SK-N-SH treated with all-trans-retinoic acid at 6 μM for 48 hours (cell line): ENCODE measurements at regions not wholly inside any gene's neighbourhood (a gene's known extent, or its start where the extent isn't known, plus 50 kb on each side); places are given as distances from the start of the nearest gene placed in this dataset.

Experiments
- ATAC-seq: fragments of 200-7000 bp; cut with Tn5 transposase; 3 replicates; pipeline ENCODE4 v1.9.1; 2020; ENCODE audit warnings: mild to moderate bottlenecking, moderate library complexity
- ARNTL ChIP-seq: fragments of 450-650 bp; formaldehyde crosslinking; IDR thresholded peaks from 2 replicates; pipeline ENCODE4 v1.5.0; 2020; ENCODE audit warnings: low read depth, mild to moderate bottlenecking, moderate library complexity, borderline replicate concordance
- BACH2 ChIP-seq: fragments of 250-450 bp; sonication (Bioruptor Pico); IDR thresholded peaks from 2 replicates; pipeline ENCODE4 v1.9.0; 2021; ENCODE audit warnings: mild to moderate bottlenecking, borderline replicate concordance
- CREB5 ChIP-seq: fragments of 250-450 bp; sonication (Bioruptor Pico); IDR thresholded peaks from 2 replicates; pipeline ENCODE4 v1.5.1; 2020; ENCODE audit warnings: low read depth, mild to moderate bottlenecking, moderate library complexity
- CSDC2 ChIP-seq: fragments of 250-450 bp; sonication (Bioruptor Pico); IDR thresholded peaks from 2 replicates; pipeline ENCODE4 v1.5.0; 2020; ENCODE audit warnings: mild to moderate bottlenecking, moderate library complexity
- CSRNP3 ChIP-seq: fragments of 250-450 bp; sonication (Bioruptor Pico); IDR thresholded peaks from 2 replicates; pipeline ENCODE4 v1.5.1; 2021; ENCODE audit warnings: mild to moderate bottlenecking, moderate library complexity
- ESRRG ChIP-seq: fragments of 250-450 bp; sonication (Bioruptor Pico); IDR thresholded peaks from 2 replicates; pipeline ENCODE4 v1.6.1; 2021; ENCODE audit warnings: mild to moderate bottlenecking
- GLIS3 ChIP-seq: fragments of 250-450 bp; sonication (Bioruptor Pico); IDR thresholded peaks from 2 replicates; pipeline ENCODE4 v1.5.0; 2020; ENCODE audit warnings: mild to moderate bottlenecking, moderate library complexity
- ISL1 ChIP-seq: fragments of 250-450 bp; sonication (Bioruptor Pico); IDR thresholded peaks from 2 replicates; pipeline ENCODE4 v2.1.2; 2022; ENCODE audit warnings: mild to moderate bottlenecking, moderate library complexity
- OSR1 ChIP-seq: fragments of 250-450 bp; sonication (Bioruptor Pico); IDR thresholded peaks from 2 replicates; pipeline ENCODE4 v1.8.0; 2022; ENCODE audit warnings: moderate library complexity, mild to moderate bottlenecking, inconsistent platforms
- PATZ1 ChIP-seq: fragments of 250-450 bp; sonication (Bioruptor Pico); IDR thresholded peaks from 2 replicates; pipeline ENCODE4 v1.8.0; 2020; ENCODE audit warnings: mild to moderate bottlenecking, moderate library complexity, borderline replicate concordance
- POU6F1 ChIP-seq: fragments of 250-450 bp; sonication (Bioruptor Pico); IDR thresholded peaks from 2 replicates; pipeline ENCODE4 v1.8.0; 2021; ENCODE audit warnings: low read depth, mild to moderate bottlenecking, moderate library complexity, borderline replicate concordance
- PPARA ChIP-seq: fragments of 250-450 bp; sonication (Bioruptor Pico); IDR thresholded peaks from 2 replicates; pipeline ENCODE4 v1.5.0; 2020; ENCODE audit warnings: mild to moderate bottlenecking, borderline replicate concordance
- RARB ChIP-seq: fragments of 250-450 bp; sonication (Bioruptor Pico); IDR thresholded peaks from 2 replicates; pipeline ENCODE4 v1.8.0; 2021; ENCODE audit warnings: mild to moderate bottlenecking, moderate library complexity
- SNAI2 ChIP-seq: fragments of 250-450 bp; sonication (Bioruptor Pico); IDR thresholded peaks from 2 replicates; pipeline ENCODE4 v1.5.0; 2020; ENCODE audit warnings: mild to moderate bottlenecking, moderate library complexity
- TCF4 ChIP-seq: fragments of 250-450 bp; sonication (Bioruptor Pico); IDR thresholded peaks from 2 replicates; pipeline ENCODE4 v1.8.0; 2021; ENCODE audit warnings: mild to moderate bottlenecking, moderate library complexity, borderline replicate concordance
- TSHZ2 ChIP-seq: fragments of 250-450 bp; sonication (Bioruptor Pico); IDR thresholded peaks from 2 replicates; pipeline ENCODE4 v1.5.0; 2020; ENCODE audit warnings: mild to moderate bottlenecking, moderate library complexity
- ZFP3 ChIP-seq: fragments of 250-450 bp; sonication (Bioruptor Pico); IDR thresholded peaks from 2 replicates; pipeline ENCODE4 v1.5.0; 2020; ENCODE audit warnings: mild to moderate bottlenecking, moderate library complexity
- ZNF565 ChIP-seq: fragments of 450-650 bp; formaldehyde crosslinking; conservative IDR thresholded peaks from 2 replicates; pipeline ENCODE4 v1.5.0; 2020; ENCODE audit warnings: low read depth, mild to moderate bottlenecking, moderate library complexity
- ZNF70 ChIP-seq: fragments of 450-650 bp; formaldehyde crosslinking; IDR thresholded peaks from 2 replicates; pipeline ENCODE4 v1.5.0; 2020; ENCODE audit warnings: mild to moderate bottlenecking, moderate library complexity
- ZNF8 ChIP-seq: fragments of 450-650 bp; formaldehyde crosslinking; IDR thresholded peaks from 2 replicates; pipeline ENCODE4 v1.5.0; 2020; ENCODE audit warnings: mild to moderate bottlenecking, moderate library complexity

- TF ChIP-seq ZNF70 (CRISPR knock-in tag) (no peak), ZFP3 (CRISPR knock-in tag) (no peak), BACH2 (CRISPR knock-in tag) (no peak), PPARA (CRISPR knock-in tag) (no peak), TCF4 (CRISPR knock-in tag) (no peak), CSRNP3 (CRISPR knock-in tag) (no peak), RARB (CRISPR knock-in tag) (no peak), ESRRG (CRISPR knock-in tag) (no peak), CSDC2 (no peak), ZNF8 (CRISPR knock-in tag) (no peak)
- no peak for ATAC-seq
These were observed 253.4 kb downstream of the IKZF2 start for GRCh38 chr2:212898011-212898410.

- no peak for ATAC-seq
- TF ChIP-seq ARNTL (CRISPR knock-in tag), result no peak
- no peak for TF ChIP-seq BACH2 (CRISPR knock-in tag)
- TF ChIP-seq SNAI2 (CRISPR knock-in tag), result no peak
- TF ChIP-seq TSHZ2 (CRISPR knock-in tag), result no peak
- no peak for TF ChIP-seq CSDC2
- TF ChIP-seq ZNF70 (CRISPR knock-in tag), result no peak
- TF ChIP-seq ZNF8 (CRISPR knock-in tag), result no peak
- TF ChIP-seq OSR1 (CRISPR knock-in tag), result no peak
- TF ChIP-seq TCF4 (CRISPR knock-in tag), result no peak
- no peak for TF ChIP-seq CREB5 (CRISPR knock-in tag)
- TF ChIP-seq RARB (CRISPR knock-in tag), result no peak
- TF ChIP-seq ISL1 (CRISPR knock-in tag), result no peak
- TF ChIP-seq POU6F1 (CRISPR knock-in tag), result no peak
- TF ChIP-seq PPARA (CRISPR knock-in tag), result no peak
- no peak for TF ChIP-seq ZFP3 (CRISPR knock-in tag)
- no peak for TF ChIP-seq ZNF565
These were observed 254.1 kb downstream of the IKZF2 start for GRCh38 chr2:212897296-212897695.

- 0 out of 3 replicates have a peak, but pooled peaks have one; percentile 22 for ATAC-seq
- TF ChIP-seq ZFP3 (CRISPR knock-in tag) (no peak), OSR1 (CRISPR knock-in tag) (no peak), CREB5 (CRISPR knock-in tag) (no peak), TCF4 (CRISPR knock-in tag) (no peak), PATZ1 (no peak), RARB (CRISPR knock-in tag) (no peak), SNAI2 (CRISPR knock-in tag) (no peak), ESRRG (CRISPR knock-in tag) (no peak), POU6F1 (CRISPR knock-in tag) (no peak), ZNF70 (CRISPR knock-in tag) (no peak), ISL1 (CRISPR knock-in tag) (no peak), PPARA (CRISPR knock-in tag) (no peak), ZNF8 (CRISPR knock-in tag) (no peak), ZNF565 (no peak), BACH2 (CRISPR knock-in tag) (no peak), TSHZ2 (CRISPR knock-in tag) (no peak), GLIS3 (CRISPR knock-in tag) (no peak)
These were observed 257.4 kb downstream of the IKZF2 start for GRCh38 chr2:212894026-212894425.
